ENCODE measurements at regions not wholly inside any gene's neighbourhood (a gene's known extent, or its start where the extent isn't known, plus 50 kb on each side); places are given as distances from the start of the nearest gene placed in this dataset.

DNA sequence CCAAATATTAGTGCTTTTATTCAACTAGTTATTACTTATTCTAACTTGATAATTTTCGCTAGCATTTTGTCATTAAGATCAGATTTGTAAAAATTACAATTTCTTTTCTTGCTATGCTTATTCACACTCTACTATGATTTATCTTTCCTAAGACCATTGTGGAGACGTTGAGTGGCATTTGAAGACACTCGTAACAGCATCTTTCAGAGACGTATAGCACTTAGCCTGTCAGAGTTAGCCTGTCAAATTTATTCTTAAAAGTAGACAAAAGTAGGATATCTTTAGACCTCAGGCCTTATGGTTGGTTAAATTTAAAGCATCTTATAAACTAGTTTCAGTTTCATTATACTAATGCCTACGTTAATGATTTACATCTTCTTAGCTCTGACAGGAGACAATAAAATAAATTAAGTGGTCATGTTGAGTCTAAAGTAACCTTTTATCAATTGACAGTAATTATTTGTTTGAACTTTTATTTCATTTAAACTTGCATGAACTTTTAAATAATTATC lies 1410.1 kb downstream of the MRPL39 start:
- DNase-seq, result no peak
- Histone ChIP-seq H3K27ac (no peak overlapping the region), H3K4me1 (no peaks in the 10 kb centered on the region), H3K4me3 (no peak overlapping the region), H3K27me3 (no peaks in the 10 kb centered on the region), H3K9me3 (no peaks in the 10 kb centered on the region), H3K36me3 (no peaks in the 10 kb centered on the region)
- no peak for TF ChIP-seq CTCF (IDR thresholded peaks at IDR 0.05)
- no peak for ATAC-seq
- intact Hi-C loops (cut with DNase I), result no loop called here

DNA sequence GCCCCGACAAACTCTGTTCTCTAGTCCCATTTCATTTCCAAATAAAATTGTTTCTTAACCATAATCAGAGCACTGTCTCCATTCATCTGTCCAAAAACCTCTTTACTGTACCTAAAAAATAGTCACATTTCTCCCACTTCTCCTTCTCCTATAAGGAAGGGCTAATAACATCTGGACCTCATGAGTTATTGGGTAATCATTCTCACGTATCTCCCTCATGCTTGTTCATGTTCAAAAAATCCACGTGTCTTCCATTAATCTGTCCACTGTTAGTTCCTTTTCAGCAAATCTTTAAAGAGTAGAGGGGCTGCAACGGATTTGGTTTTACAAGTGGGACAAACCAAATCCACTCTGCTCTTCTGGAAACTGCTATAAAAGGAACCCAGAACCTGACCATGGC lies 1418.8 kb downstream of the MRPL39 start:
- no peaks in the 10 kb centered on the region for H3K36me3 ChIP-seq
- no peak overlapping the region for H3K27ac ChIP-seq
- H3K4me1 ChIP-seq, result no peaks in the 10 kb centered on the region
- no peak for TF ChIP-seq CTCF (IDR thresholded peaks at IDR 0.05)
- intact Hi-C loops (cut with DNase I), result no loop called here
- H3K9me3 ChIP-seq, result no peaks in the 10 kb centered on the region
- DNase-seq (no peak), ATAC-seq (no peak)
- no peak overlapping the region for H3K4me3 ChIP-seq
- no peaks in the 10 kb centered on the region for H3K27me3 ChIP-seq

DNA sequence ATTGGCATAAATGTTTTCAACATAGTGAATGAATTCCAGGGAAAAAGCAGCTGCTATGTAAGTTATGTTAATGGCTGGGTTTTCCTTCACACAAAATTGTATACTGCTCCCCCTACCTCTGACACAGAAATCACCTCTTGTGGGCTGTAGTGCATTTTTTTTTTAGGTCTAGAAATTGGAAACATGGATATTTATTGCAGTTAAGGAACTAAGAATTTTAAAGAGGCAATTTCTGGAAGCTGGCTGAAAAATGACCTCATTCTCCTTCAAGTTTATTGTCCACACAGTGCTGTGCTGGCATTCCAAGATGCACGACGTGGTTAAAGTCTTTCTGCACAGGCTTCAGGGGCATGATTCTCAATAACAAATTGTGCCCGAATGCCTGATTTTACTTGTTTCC lies 1424.2 kb downstream of the MRPL39 start:
- TF ChIP-seq CTCF (IDR thresholded peaks at IDR 0.05), result no peak
- H3K4me1 ChIP-seq, result no peaks in the 10 kb centered on the region
- no peak overlapping the region for H3K27ac ChIP-seq
- no peaks in the 10 kb centered on the region for H3K27me3 ChIP-seq
- ATAC-seq (no peak), DNase-seq (no peak)
- intact Hi-C loops (cut with DNase I), result no loop called here
- H3K36me3 ChIP-seq, result no peaks in the 10 kb centered on the region
- no peak overlapping the region for H3K4me3 ChIP-seq
- peaks cover 15% of the 10 kb centered on the region for H3K9me3 ChIP-seq

- no peak overlapping the region for H3K27ac ChIP-seq
- ATAC-seq (no peak), DNase-seq (no peak)
- no peaks in the 10 kb centered on the region for H3K4me1 ChIP-seq
- no peak for TF ChIP-seq CTCF (IDR thresholded peaks at IDR 0.05)
- intact Hi-C loops (cut with DNase I), result no loop called here
- no peaks in the 10 kb centered on the region for H3K36me3 ChIP-seq
- no peak overlapping the region for H3K4me3 ChIP-seq
- no peaks in the 10 kb centered on the region for H3K27me3 ChIP-seq
- peaks cover 15% of the 10 kb centered on the region for H3K9me3 ChIP-seq
Measured at GRCh38 chr21:24179110-24179509, 1428.2 kb downstream of the MRPL39 start.

DNA sequence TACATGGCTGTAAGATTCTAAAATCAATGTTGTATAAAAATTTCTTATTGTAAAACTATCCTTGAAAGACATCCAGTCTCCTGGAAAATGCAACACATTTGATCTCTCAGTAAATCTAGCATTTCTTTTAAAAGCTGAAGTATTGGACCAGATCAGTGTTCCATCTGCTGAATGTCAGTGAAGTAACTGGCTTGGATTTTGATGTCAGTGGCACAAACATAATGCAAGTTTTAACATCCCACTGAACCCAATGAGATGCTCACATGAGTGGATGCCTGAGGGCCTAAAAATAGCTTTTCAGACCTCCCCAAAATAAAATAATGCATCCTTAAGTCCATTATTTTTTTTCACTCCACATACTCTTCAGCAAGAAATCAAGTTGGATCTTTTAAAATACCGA lies 1432.2 kb downstream of the MRPL39 start:
- Histone ChIP-seq H3K4me3 (no peak overlapping the region), H3K27ac (no peak overlapping the region), H3K4me1 (no peaks in the 10 kb centered on the region), H3K27me3 (no peaks in the 10 kb centered on the region), H3K36me3 (no peaks in the 10 kb centered on the region), H3K9me3 (peaks cover 5% of the 10 kb centered on the region)
- intact Hi-C loops (cut with DNase I), result no loop called here
- DNase-seq (no peak), ATAC-seq (no peak)
- TF ChIP-seq CTCF (IDR thresholded peaks at IDR 0.05), result no peak

GRCh38 chr21:24171736-24172135 lies 1435.5 kb downstream of the MRPL39 start:
- Histone ChIP-seq H3K36me3 (no peaks in the 10 kb centered on the region), H3K4me3 (no peak overlapping the region), H3K27ac (no peak overlapping the region), H3K9me3 (no peaks in the 10 kb centered on the region), H3K27me3 (no peaks in the 10 kb centered on the region), H3K4me1 (no peaks in the 10 kb centered on the region)
- no peak for TF ChIP-seq CTCF (IDR thresholded peaks at IDR 0.05)
- DNase-seq (no peak), ATAC-seq (no peak)
- intact Hi-C loops (cut with DNase I), result no loop called here
